Glomerular visceral epithelial cell (primary cell): ENCODE measurements at regions not wholly inside any gene's neighbourhood (a gene's known extent, or its start where the extent isn't known, plus 50 kb on each side); places are given as distances from the start of the nearest gene placed in this dataset.
"Not testable (repeated sequence)": the region's sequence is repeated elsewhere in the genome, so short reads cannot be mapped to it uniquely, and the experiment has no call there.

Source experiments
- DNase-seq: peaks from one replicate; pipeline ENCODE4 v3.0.0-alpha.2; 2016; ENCODE audit errors: extremely low spot score

DNA sequence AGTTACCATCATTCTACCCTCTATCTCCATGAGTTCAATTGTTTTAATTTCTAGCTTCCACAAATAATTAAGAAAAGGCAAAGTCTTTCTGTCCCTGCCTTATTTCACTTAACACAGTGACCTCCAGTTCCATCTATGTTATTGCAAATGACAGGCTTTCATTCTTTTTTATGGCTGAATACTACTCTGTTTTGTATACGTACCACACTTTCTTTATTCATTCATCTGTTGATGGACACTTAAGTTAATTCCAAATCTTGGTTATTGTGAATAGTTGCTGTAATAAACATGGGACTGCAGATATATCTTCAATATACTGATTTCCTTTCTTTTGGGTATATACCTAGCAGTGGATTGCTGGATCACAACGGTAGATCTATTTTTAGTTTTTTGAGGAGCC is 314.1 kb downstream of the SV2B start:
- DNase-seq, result no peak

- not testable (repeated sequence) for DNase-seq
Observed at GRCh38 chr15:91415258-91415657, 315.2 kb downstream of the SV2B start.

- no peak for DNase-seq
Observed at GRCh38 chr15:91420689-91421088, 320.6 kb downstream of the SV2B start.

- DNase-seq, result no peak
Observed at GRCh38 chr15:91422797-91423196, 322.7 kb downstream of the SV2B start.

- DNase-seq, result no peak
Observed at GRCh38 chr15:91424001-91424400, 323.9 kb downstream of the SV2B start.

DNA sequence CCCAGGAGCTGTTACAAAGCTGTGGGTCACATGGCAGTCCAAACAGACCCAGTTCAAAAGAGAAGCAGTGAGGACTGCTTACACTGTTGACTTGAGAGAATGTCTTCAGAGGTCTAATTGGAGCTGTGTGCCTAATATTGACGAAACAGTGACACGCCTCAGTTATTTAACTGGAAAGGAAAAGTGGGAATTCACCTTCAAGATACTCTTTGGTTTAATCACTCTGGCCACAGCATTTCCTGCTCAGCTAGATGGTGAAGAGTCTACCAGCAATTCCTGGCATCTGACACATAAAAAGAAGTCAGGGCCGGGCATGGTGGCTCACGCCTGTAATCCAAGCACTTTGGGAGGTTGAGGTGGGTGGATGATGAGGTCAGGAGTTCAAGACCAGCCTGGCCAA is 326.4 kb downstream of the SV2B start:
- DNase-seq, result no peak

DNA sequence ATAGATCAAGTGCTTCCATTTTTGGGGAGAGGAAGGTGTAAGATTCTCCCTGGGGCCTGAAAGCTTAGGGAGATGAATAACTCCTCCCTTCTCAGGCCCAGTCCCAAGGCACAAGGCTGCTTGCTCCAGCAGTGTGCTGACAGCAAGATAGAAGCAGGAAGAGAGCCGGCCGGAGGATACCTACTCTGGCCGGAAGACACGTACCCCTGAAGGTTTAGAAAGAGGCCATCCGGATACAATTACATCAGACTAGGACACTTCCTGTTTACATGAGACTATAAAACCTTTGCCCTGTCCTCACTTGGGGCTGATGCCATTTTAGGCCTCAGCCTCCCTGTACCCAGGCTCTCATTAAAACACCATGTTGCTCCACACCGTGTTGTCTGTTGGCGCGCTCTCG is 329.9 kb downstream of the SV2B start:
- no peak for DNase-seq

GRCh38 chr15:91431041-91431715 is 331.1 kb downstream of the SV2B start:
- DNase-seq, result no peak

- no peak for DNase-seq
Observed at GRCh38 chr15:91435113-91435512, 335.1 kb downstream of the SV2B start.

GRCh38 chr15:91444656-91445055 is 344.6 kb downstream of the SV2B start:
- no peak for DNase-seq

- DNase-seq, result no peak
Observed at GRCh38 chr15:91445695-91446228, 345.7 kb downstream of the SV2B start.

DNA sequence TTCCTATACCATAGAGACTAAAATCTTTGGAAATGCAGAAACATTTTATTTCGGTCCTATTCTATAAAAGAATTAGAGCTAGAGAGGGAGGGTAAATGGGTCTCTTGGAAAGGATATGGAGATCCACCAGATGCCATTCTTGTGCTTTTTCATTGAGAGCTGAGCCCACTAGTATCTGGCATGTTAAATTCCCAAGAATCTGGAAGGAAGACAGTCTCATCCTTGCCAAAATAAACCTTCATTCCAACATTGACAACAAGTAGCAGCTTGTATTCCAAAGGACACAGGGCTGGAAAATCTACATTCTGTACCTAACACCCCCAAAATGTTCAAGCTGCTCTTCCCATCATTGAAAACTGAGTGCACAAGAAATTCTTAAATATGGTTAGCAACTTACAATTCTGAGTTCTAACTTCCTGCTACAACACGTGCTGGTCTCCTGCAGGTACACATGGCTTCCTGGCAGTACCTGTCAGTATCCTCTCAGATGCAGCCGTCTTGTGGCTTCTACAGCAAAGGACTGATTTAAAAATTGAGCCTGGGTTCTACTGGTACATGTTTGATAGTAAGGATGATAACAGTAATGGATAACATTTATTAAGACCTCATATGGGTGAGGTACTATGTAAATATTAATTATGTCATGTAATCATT is 348.1 kb downstream of the SV2B start:
- no peak for DNase-seq

DNA sequence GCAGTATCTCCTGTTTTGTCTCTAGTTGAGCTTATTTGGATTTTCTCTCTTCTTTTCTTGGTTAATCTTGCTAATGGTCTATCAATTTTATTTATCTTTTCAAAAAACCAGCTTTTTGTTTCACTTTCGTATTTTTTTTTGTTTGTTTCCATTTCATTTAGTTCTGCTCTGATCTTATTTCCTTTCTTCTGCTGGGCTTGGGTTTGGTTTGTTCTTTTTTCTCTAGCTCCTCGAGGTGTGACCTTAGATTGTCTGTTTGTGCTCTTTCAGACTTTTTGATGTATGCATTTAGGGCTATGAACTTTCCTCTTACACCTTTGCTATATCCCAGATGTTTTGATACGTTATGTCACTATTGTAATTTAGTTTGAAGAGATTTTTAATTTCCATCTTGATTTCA is 353.3 kb downstream of the SV2B start:
- not testable (repeated sequence) for DNase-seq

DNA sequence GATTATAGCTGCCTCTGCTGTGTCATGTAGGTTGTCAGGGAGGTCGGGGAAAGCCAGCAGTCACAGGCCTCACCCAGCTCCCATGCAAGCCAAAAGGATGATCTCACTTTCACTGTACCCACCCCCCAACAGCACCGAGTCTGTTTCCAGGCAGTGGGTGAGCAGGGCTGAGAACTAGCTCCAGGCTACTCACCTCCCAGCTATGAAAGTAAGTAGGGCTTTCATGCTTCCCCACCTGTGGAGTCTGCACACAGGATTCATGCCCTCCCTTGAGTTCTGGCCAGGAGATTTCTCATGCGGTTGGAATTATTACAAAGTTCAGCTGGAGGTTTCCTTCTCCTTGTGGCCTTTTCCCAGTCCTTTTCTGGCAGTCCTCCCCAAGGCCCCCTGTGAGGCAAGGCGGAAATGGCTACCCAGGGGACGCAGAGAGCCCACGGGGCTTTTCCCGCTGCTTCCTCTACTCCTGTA is 356.2 kb downstream of the SV2B start:
- DNase-seq, result peak; percentile 6

DNA sequence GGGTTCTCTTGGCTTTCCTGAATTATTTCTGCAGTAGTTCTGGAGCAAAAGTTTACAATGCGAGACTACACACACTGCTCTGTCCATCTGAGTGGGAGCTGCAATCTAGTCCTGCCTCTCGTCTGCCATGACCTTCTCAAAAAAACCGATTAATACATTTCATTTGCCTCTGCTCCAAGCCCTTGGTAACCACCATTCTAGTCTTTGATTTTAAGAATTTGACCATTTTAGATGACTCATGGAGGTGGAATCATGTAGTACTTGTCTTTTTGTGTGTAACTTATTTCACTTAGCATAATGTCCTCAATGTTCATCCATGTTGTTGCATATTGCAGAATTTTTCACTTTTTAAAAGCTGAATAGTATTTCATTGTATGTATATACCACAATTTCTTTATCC is 356.9 kb downstream of the SV2B start:
- DNase-seq, result no peak

DNA sequence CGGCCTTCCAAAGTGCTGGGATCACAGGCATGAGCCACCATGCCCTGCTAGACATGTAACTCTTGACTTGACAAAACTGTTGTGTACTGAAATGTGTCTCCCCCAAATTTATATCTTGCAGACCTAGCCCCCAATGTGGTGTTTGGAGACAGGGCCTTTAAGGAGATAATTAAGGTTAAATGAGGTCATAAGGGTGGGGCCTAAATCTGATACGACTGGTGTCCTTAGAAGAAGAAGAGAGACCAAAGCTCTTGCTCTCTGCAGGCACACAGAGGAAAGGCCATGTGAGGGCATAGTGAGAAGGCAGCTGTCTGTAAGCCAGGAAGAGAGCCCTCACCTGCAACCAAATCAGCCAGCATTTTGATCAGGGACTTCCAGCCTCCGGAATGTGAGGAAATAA is 361.3 kb downstream of the SV2B start:
- no peak for DNase-seq

- DNase-seq, result no peak
Observed at GRCh38 chr15:91465086-91465485, 365.0 kb downstream of the SV2B start.

- no peak for DNase-seq
Observed at GRCh38 chr15:91465696-91466095, 365.6 kb downstream of the SV2B start.

- DNase-seq, result no peak
Observed at GRCh38 chr15:91468871-91469580, 369.0 kb downstream of the SV2B start.

GRCh38 chr15:91469632-91470567 is 369.8 kb downstream of the SV2B start:
- DNase-seq, result no peak

- DNase-seq, result no peak
Observed at GRCh38 chr15:91471468-91471867, 371.4 kb downstream of the SV2B start.
